NT2/D1 (cell line): ENCODE measurements at regions not wholly inside any gene's neighbourhood (a gene's known extent, or its start where the extent isn't known, plus 50 kb on each side); places are given as distances from the start of the nearest gene placed in this dataset.

Experiments
- YY1 ChIP-seq: IDR thresholded peaks from 2 replicates; pipeline ENCODE4 v1.6.1; 2011; ENCODE audit not compliant: insufficient read length, insufficient read depth
- ZNF274 ChIP-seq: IDR thresholded peaks from 2 replicates; pipeline ENCODE4 v1.6.1; 2011; ENCODE audit warnings: mild to moderate bottlenecking, low read depth, low read length

DNA sequence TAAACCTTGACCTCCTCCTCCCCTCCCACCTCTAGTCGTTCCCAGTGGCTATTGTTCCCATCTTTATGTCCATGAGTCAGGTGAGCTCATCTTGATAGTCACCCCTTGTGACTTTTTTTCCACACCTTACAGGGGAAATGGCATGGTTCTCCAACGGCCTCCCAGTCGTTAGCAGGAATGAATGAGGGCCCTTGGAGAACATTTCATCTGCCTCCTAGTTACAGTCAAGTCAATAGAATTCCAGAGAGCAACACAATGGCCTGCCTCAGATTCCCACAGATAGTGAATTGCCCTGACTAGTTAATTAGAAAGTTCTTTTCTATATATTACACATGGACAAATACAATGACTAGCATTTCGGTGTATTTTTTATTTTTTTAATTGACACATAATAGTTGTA is 262.6 kb downstream of the ATPSCKMT start:
- no peak for TF ChIP-seq ZNF274
- no peak for TF ChIP-seq YY1
